ENCODE measurements at regions not wholly inside any gene's neighbourhood (a gene's known extent, or its start where the extent isn't known, plus 50 kb on each side); places are given as distances from the start of the nearest gene placed in this dataset.
A peak's percentile ranks its signal among the peaks of the same experiment; 100 is the strongest.

GRCh38 chr9:89677702-89678395 lies 73.0 kb downstream of the GADD45G start:
- H3K4me2 ChIP-seq (ENCODE audit: insufficient read depth, low read length, poor library complexity, severe bottlenecking) = peak overlapping the region; percentile 82

GRCh38 chr9:89678396-89679015 lies 73.7 kb downstream of the GADD45G start:
- Histone ChIP-seq H3K27me3 (ENCODE audit: control insufficient read depth in 3 of 3, insufficient read depth in 3 of 3, low read depth in 1 of 3, low read length in 3 of 3) (peaks cover 0 to 32% (median 22%) of the 10 kb centered on the region in 3 experiments), H2BK12ac (ENCODE audit: low read length) (no peak overlapping the region), H3K79me1 (ENCODE audit: low read depth, low read length) (no peaks in the 10 kb centered on the region), H3K4me3 (ENCODE audit: low read length in 2 of 2) (peak overlapping the region in 1 of 2 donors; percentile 31), H3K14ac (ENCODE audit: low read length) (no peak overlapping the region), H3K18ac (ENCODE audit: low read length) (peak overlapping the region; percentile 77), H3K36me3 (replicated peaks in 1 of 2; ENCODE audit: control insufficient read depth in 2 of 2, insufficient read depth in 2 of 2, low read length in 2 of 2) (no peaks in the 10 kb centered on the region), H2AK5ac (ENCODE audit: low read depth, low read length) (peak overlapping the region; percentile 44), H4K91ac (ENCODE audit: low read depth, low read length, poor library complexity) (no peak overlapping the region), H3K4ac (ENCODE audit: low read length) (no peak overlapping the region), H4K8ac (ENCODE audit: low read depth, low read length) (no peak overlapping the region), H2BK15ac (ENCODE audit: low read length) (no peak overlapping the region), H3K23ac (ENCODE audit: low read depth, low read length, poor library complexity) (no peak overlapping the region), H3K27ac (replicated peaks; ENCODE audit: low read length) (peak overlapping the region; percentile 62), H2BK120ac (ENCODE audit: low read depth, low read length) (no peak overlapping the region), H3K9ac (ENCODE audit: low read depth, low read length, poor library complexity) (no peak overlapping the region), H2AFZ (ENCODE audit: low read length) (no peak overlapping the region), H3K4me1 (ENCODE audit: control insufficient read depth in 2 of 2, insufficient read depth in 1 of 2, low read depth in 1 of 2, low read length in 2 of 2) (peaks cover 37 to 49% of the 10 kb centered on the region in 2 donors), H2BK5ac (ENCODE audit: low read length) (no peak overlapping the region), H3K4me2 (ENCODE audit: insufficient read depth, low read length, poor library complexity, severe bottlenecking) (peak overlapping the region; percentile 82), H3K9me3 (replicated peaks in 1 of 2; ENCODE audit: control insufficient read depth in 2 of 2, insufficient read depth in 1 of 2, low read depth in 1 of 2, low read length in 2 of 2) (peaks cover 6 to 12% of the 10 kb centered on the region in 2 donors)
- no CpG with 5 or more reads among the region's 10 CpGs for WGBS, 2 donors (ENCODE audit: extremely low coverage in 2 of 2, insufficient read length in 2 of 2, insufficient replicate concordance in 1 of 2)
- no peak for DNase-seq (ENCODE audit: low spot score)

More at GRCh38 chr9:89677702-89678395, 73.0 kb downstream of the GADD45G start:
- Histone ChIP-seq H3K9me3 (replicated peaks in 1 of 2; ENCODE audit: control insufficient read depth in 2 of 2, insufficient read depth in 1 of 2, low read depth in 1 of 2, low read length in 2 of 2) (peaks cover 6 to 12% of the 10 kb centered on the region in 2 donors), H3K14ac (ENCODE audit: low read length) (no peak overlapping the region), H3K4me3 (ENCODE audit: low read length in 2 of 2) (no peak overlapping the region), H3K18ac (ENCODE audit: low read length) (peak overlapping the region; percentile 83), H4K8ac (ENCODE audit: low read depth, low read length) (no peak overlapping the region), H2BK120ac (ENCODE audit: low read depth, low read length) (no peak overlapping the region), H3K23ac (ENCODE audit: low read depth, low read length, poor library complexity) (no peak overlapping the region), H3K4ac (ENCODE audit: low read length) (no peak overlapping the region), H3K9ac (ENCODE audit: low read depth, low read length, poor library complexity) (no peak overlapping the region), H3K27ac (replicated peaks; ENCODE audit: low read length) (peak overlapping the region; percentile 38), H3K27me3 (ENCODE audit: control insufficient read depth in 3 of 3, insufficient read depth in 3 of 3, low read depth in 1 of 3, low read length in 3 of 3) (peaks cover 0 to 37% (median 26%) of the 10 kb centered on the region in 3 experiments), H2BK15ac (ENCODE audit: low read length) (no peak overlapping the region), H2BK12ac (ENCODE audit: low read length) (no peak overlapping the region), H2BK5ac (ENCODE audit: low read length) (no peak overlapping the region), H2AK5ac (ENCODE audit: low read depth, low read length) (peak overlapping the region; percentile 33), H3K4me1 (ENCODE audit: control insufficient read depth in 2 of 2, insufficient read depth in 1 of 2, low read depth in 1 of 2, low read length in 2 of 2) (peaks cover 38 to 54% of the 10 kb centered on the region in 2 donors), H3K36me3 (replicated peaks in 1 of 2; ENCODE audit: control insufficient read depth in 2 of 2, insufficient read depth in 2 of 2, low read length in 2 of 2) (no peaks in the 10 kb centered on the region), H2AFZ (ENCODE audit: low read length) (no peak overlapping the region), H4K91ac (ENCODE audit: low read depth, low read length, poor library complexity) (no peak overlapping the region), H3K79me1 (ENCODE audit: low read depth, low read length) (no peaks in the 10 kb centered on the region)
- DNase-seq (ENCODE audit: low spot score) = peak; percentile 93
- WGBS, 2 donors (ENCODE audit: extremely low coverage in 2 of 2, insufficient read length in 2 of 2, insufficient replicate concordance in 1 of 2) = no CpG with 5 or more reads among the region's 12 CpGs

GRCh38 chr9:89679016-89679415 lies 74.2 kb downstream of the GADD45G start:
- Histone ChIP-seq H2BK15ac (ENCODE audit: low read length) (no peak overlapping the region), H3K4me3 (ENCODE audit: low read length in 2 of 2) (no peak overlapping the region), H3K27me3 (ENCODE audit: control insufficient read depth in 3 of 3, insufficient read depth in 3 of 3, low read depth in 1 of 3, low read length in 3 of 3) (peaks cover 0 to 30% (median 26%) of the 10 kb centered on the region in 3 experiments), H3K18ac (ENCODE audit: low read length) (peak overlapping the region; percentile 77), H2BK5ac (ENCODE audit: low read length) (no peak overlapping the region), H2BK12ac (ENCODE audit: low read length) (no peak overlapping the region), H3K9ac (ENCODE audit: low read depth, low read length, poor library complexity) (no peak overlapping the region), H3K27ac (replicated peaks; ENCODE audit: low read length) (no peak overlapping the region), H3K4me2 (ENCODE audit: insufficient read depth, low read length, poor library complexity, severe bottlenecking) (no peak overlapping the region), H3K4ac (ENCODE audit: low read length) (no peak overlapping the region), H2BK120ac (ENCODE audit: low read depth, low read length) (no peak overlapping the region), H3K14ac (ENCODE audit: low read length) (no peak overlapping the region), H4K91ac (ENCODE audit: low read depth, low read length, poor library complexity) (no peak overlapping the region), H3K4me1 (ENCODE audit: control insufficient read depth in 2 of 2, insufficient read depth in 1 of 2, low read depth in 1 of 2, low read length in 2 of 2) (peaks cover 37 to 49% of the 10 kb centered on the region in 2 donors), H3K9me3 (replicated peaks in 1 of 2; ENCODE audit: control insufficient read depth in 2 of 2, insufficient read depth in 1 of 2, low read depth in 1 of 2, low read length in 2 of 2) (peaks cover 6 to 16% of the 10 kb centered on the region in 2 donors), H4K8ac (ENCODE audit: low read depth, low read length) (no peak overlapping the region), H3K23ac (ENCODE audit: low read depth, low read length, poor library complexity) (no peak overlapping the region), H2AFZ (ENCODE audit: low read length) (no peak overlapping the region), H3K36me3 (replicated peaks in 1 of 2; ENCODE audit: control insufficient read depth in 2 of 2, insufficient read depth in 2 of 2, low read length in 2 of 2) (no peaks in the 10 kb centered on the region), H2AK5ac (ENCODE audit: low read depth, low read length) (no peak overlapping the region), H3K79me1 (ENCODE audit: low read depth, low read length) (no peaks in the 10 kb centered on the region)
- no CpG with 5 or more reads among the region's 9 CpGs for whole genome bisulfite sequencing, 2 donors (ENCODE audit: extremely low coverage in 2 of 2, insufficient read length in 2 of 2, insufficient replicate concordance in 1 of 2)
- no peak for DNase-seq (ENCODE audit: low spot score)

GRCh38 chr9:89679581-89679980 lies 74.8 kb downstream of the GADD45G start:
- H2BK15ac ChIP-seq (ENCODE audit: low read length) = no peak overlapping the region
- H3K9me3 ChIP-seq (replicated peaks in 1 of 2; ENCODE audit: control insufficient read depth in 2 of 2, insufficient read depth in 1 of 2, low read depth in 1 of 2, low read length in 2 of 2) = peaks cover 6 to 19% of the 10 kb centered on the region in 2 donors
- no peak overlapping the region for H4K8ac ChIP-seq (ENCODE audit: low read depth, low read length)
- no peak for DNase-seq (ENCODE audit: low spot score)
- H2AFZ ChIP-seq (ENCODE audit: low read length) = no peak overlapping the region
- H2BK12ac ChIP-seq (ENCODE audit: low read length) = no peak overlapping the region
- no peak overlapping the region for H2BK120ac ChIP-seq (ENCODE audit: low read depth, low read length)
- no peak overlapping the region for H4K91ac ChIP-seq (ENCODE audit: low read depth, low read length, poor library complexity)
- H3K27ac ChIP-seq (replicated peaks; ENCODE audit: low read length) = no peak overlapping the region
- peak overlapping the region; percentile 54 for H3K18ac ChIP-seq (ENCODE audit: low read length)
- peaks cover 34 to 46% of the 10 kb centered on the region in 2 donors for H3K4me1 ChIP-seq (ENCODE audit: control insufficient read depth in 2 of 2, insufficient read depth in 1 of 2, low read depth in 1 of 2, low read length in 2 of 2)
- no peak overlapping the region for H2AK5ac ChIP-seq (ENCODE audit: low read depth, low read length)
- H3K9ac ChIP-seq (ENCODE audit: low read depth, low read length, poor library complexity) = no peak overlapping the region
- H3K23ac ChIP-seq (ENCODE audit: low read depth, low read length, poor library complexity) = no peak overlapping the region
- no peaks in the 10 kb centered on the region for H3K79me1 ChIP-seq (ENCODE audit: low read depth, low read length)
- H2BK5ac ChIP-seq (ENCODE audit: low read length) = no peak overlapping the region
- no peak overlapping the region for H3K4me3 ChIP-seq (ENCODE audit: low read length in 2 of 2)
- H3K4ac ChIP-seq (ENCODE audit: low read length) = no peak overlapping the region
- WGBS, 2 donors (ENCODE audit: extremely low coverage in 2 of 2, insufficient read length in 2 of 2, insufficient replicate concordance in 1 of 2) = no CpG with 5 or more reads among the region's 3 CpGs
- no peak overlapping the region for H3K4me2 ChIP-seq (ENCODE audit: insufficient read depth, low read length, poor library complexity, severe bottlenecking)
- H3K27me3 ChIP-seq (ENCODE audit: control insufficient read depth in 3 of 3, insufficient read depth in 3 of 3, low read depth in 1 of 3, low read length in 3 of 3) = peaks cover 0 to 27% (median 27%) of the 10 kb centered on the region in 3 experiments
- H3K36me3 ChIP-seq (replicated peaks in 1 of 2; ENCODE audit: control insufficient read depth in 2 of 2, insufficient read depth in 2 of 2, low read length in 2 of 2) = no peaks in the 10 kb centered on the region
- H3K14ac ChIP-seq (ENCODE audit: low read length) = no peak overlapping the region

Data from neuronal stem cell (in vitro differentiated cells).